VCaP (cell line): ENCODE measurements at regions not wholly inside any gene's neighbourhood (a gene's known extent, or its start where the extent isn't known, plus 50 kb on each side); places are given as distances from the start of the nearest gene placed in this dataset.

Source experiments
- H3K27ac ChIP-seq: fragments of 450-650 bp; 2 replicates; pipeline ENCODE4 v1.5.1; 2017
- TF ChIP-seq, protein P1 (sequence below): fragments of 450-650 bp; conservative IDR thresholded peaks from 2 replicates; pipeline ENCODE4 v1.5.1; 2017; ENCODE audit warnings: mild to moderate bottlenecking, moderate library complexity

GRCh38 chr3:117587416-117587815 is 877.8 kb downstream of the TUSC7 start:
- TF ChIP-seq, protein P1, sequence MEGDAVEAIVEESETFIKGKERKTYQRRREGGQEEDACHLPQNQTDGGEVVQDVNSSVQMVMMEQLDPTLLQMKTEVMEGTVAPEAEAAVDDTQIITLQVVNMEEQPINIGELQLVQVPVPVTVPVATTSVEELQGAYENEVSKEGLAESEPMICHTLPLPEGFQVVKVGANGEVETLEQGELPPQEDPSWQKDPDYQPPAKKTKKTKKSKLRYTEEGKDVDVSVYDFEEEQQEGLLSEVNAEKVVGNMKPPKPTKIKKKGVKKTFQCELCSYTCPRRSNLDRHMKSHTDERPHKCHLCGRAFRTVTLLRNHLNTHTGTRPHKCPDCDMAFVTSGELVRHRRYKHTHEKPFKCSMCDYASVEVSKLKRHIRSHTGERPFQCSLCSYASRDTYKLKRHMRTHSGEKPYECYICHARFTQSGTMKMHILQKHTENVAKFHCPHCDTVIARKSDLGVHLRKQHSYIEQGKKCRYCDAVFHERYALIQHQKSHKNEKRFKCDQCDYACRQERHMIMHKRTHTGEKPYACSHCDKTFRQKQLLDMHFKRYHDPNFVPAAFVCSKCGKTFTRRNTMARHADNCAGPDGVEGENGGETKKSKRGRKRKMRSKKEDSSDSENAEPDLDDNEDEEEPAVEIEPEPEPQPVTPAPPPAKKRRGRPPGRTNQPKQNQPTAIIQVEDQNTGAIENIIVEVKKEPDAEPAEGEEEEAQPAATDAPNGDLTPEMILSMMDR: no peak
- H3K27ac ChIP-seq: no peak overlapping the region

DNA sequence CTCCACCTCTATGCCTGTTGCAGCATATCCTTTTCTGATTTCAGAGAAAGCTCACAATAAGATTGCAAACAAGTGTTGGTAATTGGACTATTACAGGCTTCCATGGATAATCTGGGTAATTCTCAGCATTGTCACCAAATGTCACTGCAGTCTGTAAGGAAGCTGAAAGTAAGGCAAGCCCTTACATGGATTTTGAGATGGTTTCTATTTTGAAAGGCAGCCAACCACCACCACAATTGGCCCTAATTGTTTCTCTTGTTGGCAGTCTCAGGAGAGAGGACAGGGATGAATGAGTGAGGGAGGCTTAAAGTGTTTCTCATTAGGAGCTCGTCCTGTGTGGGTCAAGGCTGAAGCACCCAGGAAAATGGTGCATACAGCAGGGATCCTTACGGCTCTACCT is 879.9 kb downstream of the TUSC7 start:
- no peak overlapping the region for H3K27ac ChIP-seq
- TF ChIP-seq, protein P1: no peak

DNA sequence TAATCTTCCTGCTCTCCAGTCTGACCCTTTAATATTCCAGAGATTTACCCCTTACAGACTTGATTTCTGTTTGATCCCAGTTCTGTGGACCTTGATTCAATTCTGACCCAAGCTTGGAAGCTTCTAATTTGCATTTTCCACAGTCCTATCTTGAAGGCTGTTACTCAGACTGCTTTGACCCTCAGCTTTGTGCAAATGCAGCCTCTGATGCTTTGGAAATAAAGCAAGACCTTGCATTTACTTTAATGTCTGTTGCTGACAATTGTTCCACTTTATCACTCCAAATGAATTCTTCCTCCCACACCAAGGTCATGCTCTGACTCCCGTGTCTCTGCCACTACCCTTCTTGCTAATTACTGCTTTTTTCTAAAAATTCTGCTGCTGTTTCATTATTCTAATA is 886.0 kb downstream of the TUSC7 start:
- no peak overlapping the region for H3K27ac ChIP-seq
- TF ChIP-seq, protein P1: no peak

DNA sequence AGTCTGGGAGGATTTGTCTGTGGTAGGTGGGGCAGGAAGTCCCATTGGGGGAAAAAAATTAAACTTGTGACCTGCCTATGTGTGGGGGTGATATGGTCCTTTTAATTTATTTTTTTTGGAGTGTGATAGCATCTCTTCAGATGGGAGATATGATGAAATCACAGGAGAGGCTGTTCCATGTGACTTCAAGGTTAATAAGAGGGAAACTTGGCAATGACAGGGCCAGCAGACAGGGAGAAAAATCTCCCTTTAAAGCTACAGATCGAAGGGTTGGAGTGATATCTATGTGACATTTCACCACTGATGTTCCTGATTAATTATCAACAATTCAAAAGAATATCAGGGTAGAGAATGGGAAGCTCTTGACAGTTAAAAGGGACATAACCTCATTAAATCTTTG is 886.9 kb downstream of the TUSC7 start:
- TF ChIP-seq, protein P1: no peak
- H3K27ac ChIP-seq: no peak overlapping the region

GRCh38 chr3:117597865-117598264 is 888.3 kb downstream of the TUSC7 start:
- TF ChIP-seq, protein P1: no peak
- no peak overlapping the region for H3K27ac ChIP-seq

- no peak overlapping the region for H3K27ac ChIP-seq
- TF ChIP-seq, protein P1: no peak
These were observed 890.5 kb downstream of the TUSC7 start for GRCh38 chr3:117600112-117600511.

DNA sequence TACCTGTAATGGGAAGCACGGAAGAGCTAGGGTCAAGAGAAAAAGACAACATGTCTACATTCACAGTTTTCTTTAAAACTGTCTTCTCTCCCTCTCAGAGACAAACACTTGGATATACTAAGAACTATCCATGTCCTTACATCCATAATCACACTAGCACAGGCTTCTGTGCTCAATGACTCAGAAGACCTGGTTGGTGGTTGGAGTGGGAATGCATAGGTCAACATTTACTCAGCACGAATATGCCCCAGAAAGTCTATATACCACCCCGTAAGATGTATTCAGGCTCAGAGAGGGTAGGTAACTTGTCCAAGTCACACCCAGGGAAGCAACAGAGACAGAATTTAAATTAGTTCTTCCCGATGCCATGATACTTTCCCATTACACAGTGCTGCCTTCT is 891.1 kb downstream of the TUSC7 start:
- H3K27ac ChIP-seq: no peak overlapping the region
- TF ChIP-seq, protein P1: no peak

DNA sequence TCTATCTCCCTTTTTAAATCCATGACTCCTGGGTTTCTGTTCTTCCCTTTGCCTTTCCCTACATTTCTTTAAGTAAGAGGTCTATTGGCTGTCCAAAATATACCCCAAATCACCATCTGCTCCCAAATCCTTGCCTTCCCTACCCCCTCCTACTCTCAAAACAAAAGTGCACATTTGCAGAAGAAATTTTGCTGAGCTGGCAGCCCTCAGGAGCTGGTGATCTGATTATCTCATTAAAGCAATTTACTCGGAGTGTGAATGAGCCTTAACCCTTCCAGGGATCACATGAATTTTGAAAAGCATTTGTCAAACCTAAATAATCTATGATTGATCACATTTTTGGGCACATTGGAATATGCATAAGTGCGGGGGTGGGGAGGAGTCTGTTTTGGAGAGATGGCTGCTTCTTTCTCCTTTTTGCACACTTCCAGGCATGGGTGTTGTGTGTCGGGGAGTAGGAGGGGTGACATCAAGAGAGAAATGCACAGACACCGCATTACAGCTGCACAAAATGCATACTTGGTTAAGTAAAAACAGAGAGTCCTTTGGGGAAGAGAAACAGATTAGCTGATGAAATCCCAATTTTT is 892.6 kb downstream of the TUSC7 start:
- H3K27ac ChIP-seq: no peak overlapping the region
- TF ChIP-seq, protein P1: no peak
